Left lung (tissue), 4 donors: ENCODE measurements at regions not wholly inside any gene's neighbourhood (a gene's known extent, or its start where the extent isn't known, plus 50 kb on each side); places are given as distances from the start of the nearest gene placed in this dataset.

ENCODE experiments used
- ATAC-seq: fragments of 200-7000 bp; cut with Tn5 transposase; one replicate; pipeline ENCODE4 v1.9.1; 2020; ENCODE audit warnings: moderate library complexity
- DNase-seq, 4 donors: peaks; one replicate each; pipeline ENCODE4 v3.0.0-alpha.2; 2013 to 2020
- H3K27ac ChIP-seq, 2 donors: fragments of 200-600 bp; sonication (generic) in 1 of 2; one replicate each; pipeline versions ENCODE4 v1.5.0 to v1.8.0; 2020 to 2021
- H3K27me3 ChIP-seq, 2 donors: fragments of 200-600 bp; sonication (generic) in 1 of 2; one replicate each; pipeline versions ENCODE4 v1.5.0 to v1.8.0; 2020 to 2021
- H3K36me3 ChIP-seq, 2 donors: fragments of 200-600 bp; sonication (generic) in 1 of 2; one replicate each; pipeline versions ENCODE4 v1.5.0 to v1.8.0; 2020 to 2021
- H3K4me1 ChIP-seq, 2 donors: fragments of 200-600 bp; one replicate each; pipeline ENCODE4 v1.8.0; 2021
- H3K4me3 ChIP-seq, 2 donors: fragments of 200-600 bp; sonication (generic) in 1 of 2; one replicate each; pipeline versions ENCODE4 v1.5.0 to v1.8.0; 2020 to 2021; ENCODE audit warnings: mild to moderate bottlenecking in 1 of 2
- H3K9me3 ChIP-seq, 2 donors: fragments of 200-600 bp; sonication (generic) in 1 of 2; one replicate each; pipeline versions ENCODE4 v1.5.0 to v1.8.0; 2020 to 2021
- CTCF ChIP-seq, 2 donors: fragments of 200-600 bp; sonication (generic) in 1 of 2; IDR thresholded peaks; one replicate each; pipeline versions ENCODE4 v1.5.0 to v1.8.0; 2021; ENCODE audit warnings: antibody characterized with exemption in 2 of 2
- intact Hi-C, 2 donors: fragments of 100-400 bp; cut with DNase I; formaldehyde crosslinking; loops; one replicate each; pipeline versions ENCODE4 v1.11.2 to v1.14.2; 2022
- donor health status: DM: no; HTN: yes; CAD: no.
- donor health status: DM: no; HTN: no; CAD: no.

- Histone ChIP-seq H3K36me3 (no peaks in the 10 kb centered on the region), H3K4me3 (no peak overlapping the region), H3K27me3 (peaks cover 0 to 22% of the 10 kb centered on the region in 2 donors), H3K27ac (no peak overlapping the region), H3K9me3 (no peaks in the 10 kb centered on the region), H3K4me1 (peaks cover 0 to 3% of the 10 kb centered on the region in 2 donors)
- intact Hi-C loops = no loop called here
- peak; percentile 85 for ATAC-seq
- DNase-seq = peak in 2 of 4 donors; percentile 44 to 64
- peak; percentile 12 to 49 for TF ChIP-seq CTCF (IDR thresholded peaks at IDR 0.05)
Measured at GRCh38 chr20:61120595-61121515, 131.2 kb upstream of the CDH4 start.

DNA sequence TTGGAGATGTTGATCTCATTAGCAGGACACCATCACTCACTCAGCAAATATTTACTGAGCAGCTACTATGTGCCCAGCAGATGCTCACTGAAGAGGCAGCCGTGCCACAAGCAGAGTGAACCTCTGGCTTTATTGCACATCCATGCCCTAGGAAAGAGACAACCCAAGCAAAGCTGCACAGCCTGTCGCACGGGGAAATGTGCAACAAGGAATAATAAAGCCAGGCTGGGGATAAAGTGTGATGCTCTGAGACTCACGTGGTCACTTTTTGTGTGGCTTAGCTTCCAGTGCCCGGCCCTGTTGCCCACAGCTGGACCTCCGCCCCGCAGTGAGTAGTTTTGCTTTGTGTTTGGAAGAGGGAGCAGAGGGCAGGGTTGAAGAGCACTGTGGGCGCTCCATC lies 130.4 kb upstream of the CDH4 start:
- no peaks in the 10 kb centered on the region for H3K9me3 ChIP-seq
- intact Hi-C loops = no loop called here
- no peak for DNase-seq
- TF ChIP-seq CTCF (IDR thresholded peaks at IDR 0.05) = no peak
- no peak overlapping the region for H3K27ac ChIP-seq
- ATAC-seq = no peak
- H3K36me3 ChIP-seq = no peaks in the 10 kb centered on the region
- peaks cover 0 to 3% of the 10 kb centered on the region in 2 donors for H3K4me1 ChIP-seq
- H3K4me3 ChIP-seq = no peak overlapping the region
- peaks cover 0 to 22% of the 10 kb centered on the region in 2 donors for H3K27me3 ChIP-seq

DNA sequence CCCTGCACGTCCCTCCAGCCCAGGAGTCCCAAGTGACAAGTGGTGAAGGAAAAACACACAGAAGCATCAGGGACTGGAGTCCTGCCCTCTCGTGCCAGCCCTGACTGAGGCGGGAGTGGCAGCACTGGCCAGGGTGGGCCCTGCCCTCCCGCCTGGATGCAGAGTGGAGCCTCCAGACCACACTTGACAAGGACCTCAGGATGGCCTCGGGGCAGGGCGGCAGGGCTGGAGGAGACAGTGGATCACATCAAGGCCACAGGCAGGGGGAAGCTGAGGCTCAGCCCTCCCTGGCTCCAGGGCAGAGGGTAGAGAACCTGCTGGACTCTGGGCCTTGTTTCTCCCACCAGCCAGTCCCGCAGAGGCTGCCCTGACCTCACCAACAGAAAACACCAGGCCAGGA lies 128.8 kb upstream of the CDH4 start:
- no peak overlapping the region for H3K4me3 ChIP-seq
- intact Hi-C loops = no loop called here
- no peaks in the 10 kb centered on the region for H3K36me3 ChIP-seq
- no peak for ATAC-seq
- peaks cover 0 to 3% of the 10 kb centered on the region in 2 donors for H3K4me1 ChIP-seq
- no peaks in the 10 kb centered on the region for H3K9me3 ChIP-seq
- no peak for DNase-seq
- no peak for TF ChIP-seq CTCF (IDR thresholded peaks at IDR 0.05)
- no peak overlapping the region for H3K27ac ChIP-seq
- H3K27me3 ChIP-seq = peaks cover 0 to 16% of the 10 kb centered on the region in 2 donors

DNA sequence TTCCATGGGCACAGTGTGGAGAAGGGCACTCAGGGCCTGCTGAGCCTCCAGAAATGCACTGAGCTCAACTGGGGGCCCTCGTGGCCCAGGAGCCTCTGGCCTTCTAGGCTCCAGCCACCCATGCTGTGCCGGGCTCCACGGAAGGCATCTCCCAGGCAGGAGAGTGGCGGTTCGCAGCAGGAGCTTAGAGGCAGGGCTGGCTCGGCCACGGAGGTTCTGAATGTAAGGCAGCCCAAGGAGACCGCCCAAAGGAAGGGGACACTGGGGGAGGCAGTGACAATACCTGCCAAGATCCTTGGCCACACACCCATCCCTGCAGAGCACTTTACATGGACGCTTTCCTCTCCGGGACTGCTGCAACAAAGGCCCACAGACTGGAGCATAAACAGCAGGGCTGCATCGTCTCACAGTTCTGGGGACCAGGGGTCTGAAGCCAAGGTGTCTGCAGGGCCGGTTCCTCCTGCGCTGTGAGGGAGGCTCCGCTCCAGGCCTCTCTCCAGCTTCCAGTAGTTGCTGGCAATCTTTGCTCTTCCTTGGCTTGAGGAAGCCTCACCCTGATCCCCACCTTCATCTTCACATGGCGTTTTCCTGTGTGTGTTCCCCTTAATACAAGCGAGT lies 128.2 kb upstream of the CDH4 start:
- DNase-seq (no peak), ATAC-seq (no peak)
- no peak overlapping the region for H3K4me3 ChIP-seq
- no peak overlapping the region for H3K27ac ChIP-seq
- peaks cover 0 to 3% of the 10 kb centered on the region in 2 donors for H3K4me1 ChIP-seq
- TF ChIP-seq CTCF (IDR thresholded peaks at IDR 0.05) = no peak
- peaks cover 0 to 14% of the 10 kb centered on the region in 2 donors for H3K27me3 ChIP-seq
- no peaks in the 10 kb centered on the region for H3K36me3 ChIP-seq
- no peaks in the 10 kb centered on the region for H3K9me3 ChIP-seq
- intact Hi-C loops = no loop called here

- intact Hi-C loops = no loop called here
- no peak for TF ChIP-seq CTCF (IDR thresholded peaks at IDR 0.05)
- DNase-seq (no peak), ATAC-seq (no peak)
- H3K36me3 ChIP-seq = no peaks in the 10 kb centered on the region
- H3K27me3 ChIP-seq = peaks cover 0 to 20% of the 10 kb centered on the region in 2 donors
- no peaks in the 10 kb centered on the region for H3K9me3 ChIP-seq
- peaks cover 0 to 3% of the 10 kb centered on the region in 2 donors for H3K4me1 ChIP-seq
- H3K27ac ChIP-seq = no peak overlapping the region
- H3K4me3 ChIP-seq = no peak overlapping the region
Measured at GRCh38 chr20:61125076-61125475, 127.0 kb upstream of the CDH4 start.
